GM12892 (cell line): ENCODE measurements at regions not wholly inside any gene's neighbourhood (a gene's known extent, or its start where the extent isn't known, plus 50 kb on each side); places are given as distances from the start of the nearest gene placed in this dataset.

Experiments
- POLR2A ChIP-seq: IDR thresholded peaks from 2 replicates; pipeline ENCODE4 v1.6.1; 2011; ENCODE audit warnings: low read depth, low read length, control low read depth
- POLR2AphosphoS5 ChIP-seq: IDR thresholded peaks from 2 replicates; pipeline ENCODE4 v1.6.1; 2011; ENCODE audit warnings: low read depth, low read length, control low read depth

DNA sequence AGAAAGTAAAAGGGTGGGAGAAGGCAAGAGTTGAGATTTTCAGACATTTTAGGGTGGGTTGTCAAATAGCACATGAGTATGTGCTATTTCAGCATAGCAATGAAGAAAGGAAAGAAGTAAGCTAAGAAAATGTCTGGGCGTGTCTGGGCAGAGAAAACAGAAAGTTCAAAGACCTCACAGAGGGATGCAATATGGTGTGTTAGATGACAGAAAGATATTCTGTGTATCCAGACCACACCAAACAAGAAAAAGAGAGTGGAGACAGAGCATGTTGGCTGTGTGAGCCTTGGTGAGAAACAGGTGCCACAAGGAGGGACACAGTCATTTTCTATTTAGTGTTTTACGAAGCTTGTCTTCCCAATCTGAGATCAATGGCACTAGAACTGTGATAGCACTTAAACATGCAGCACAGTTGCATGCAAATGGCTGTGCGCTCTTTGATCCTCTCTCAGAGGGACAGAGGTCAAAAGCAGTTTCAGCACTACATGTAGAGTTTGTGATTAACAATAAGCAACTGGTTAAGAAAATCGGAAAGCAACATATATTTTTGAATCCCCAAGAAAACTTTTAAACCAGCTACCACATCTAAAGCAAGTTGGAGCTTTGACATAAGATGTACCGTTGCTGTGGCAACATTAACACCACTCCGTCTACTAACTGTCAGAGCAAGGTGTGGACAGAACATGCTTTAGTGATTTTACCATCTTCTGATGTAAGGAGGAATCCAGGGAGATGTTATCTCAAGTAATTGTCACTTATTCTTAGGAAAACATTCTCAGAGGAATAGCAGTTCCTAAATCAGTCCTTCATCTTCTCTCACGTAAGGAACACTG lies 515.5 kb upstream of the NOX3 start:
- no peak for TF ChIP-seq POLR2AphosphoS5
- no peak for TF ChIP-seq POLR2A
